BJ (cell line): ENCODE measurements at regions not wholly inside any gene's neighbourhood (a gene's known extent, or its start where the extent isn't known, plus 50 kb on each side); places are given as distances from the start of the nearest gene placed in this dataset.

Experiments used
- CTCF ChIA-PET: fragments of 350-600 bp; formaldehyde crosslinking; extraction: SDS; loops from one replicate; lab custom pipeline; 2021; ENCODE audit warnings: antibody characterized with exemption, inconsistent platforms; lab: Yijun Ruan, JAX
- POLR2A ChIA-PET: fragments of 300-600 bp; sonication (Branson Sonifier 250); formaldehyde crosslinking; extraction: SDS; loops from one replicate; lab custom pipeline; 2021; ENCODE audit warnings: antibody characterized with exemption; lab: Charles Lee
- DNase-seq: peaks from one replicate; pipeline ENCODE4 v3.0.0-alpha.2; 2011; ENCODE audit warnings: low read depth
- H3K27me3 ChIP-seq: 2 replicates; pipeline ENCODE4 v1.6.0; 2011; ENCODE audit warnings: low read length; ENCODE audit not compliant: control insufficient read depth, insufficient read depth
- H3K36me3 ChIP-seq: 2 replicates; pipeline ENCODE4 v1.5.1; 2011; ENCODE audit warnings: low read length; ENCODE audit not compliant: control insufficient read depth, insufficient read depth
- H3K4me3 ChIP-seq: 2 replicates; pipeline ENCODE4 v1.5.1; 2011; ENCODE audit warnings: low read depth, mild to moderate bottlenecking, control low read depth, low read length
- CTCF ChIP-seq: IDR thresholded peaks from 2 replicates; pipeline ENCODE4 v1.5.1; 2011; ENCODE audit warnings: low read depth, mild to moderate bottlenecking, control low read depth, inconsistent platforms, low read length, moderate library complexity; ENCODE audit not compliant: insufficient read depth

- ChIA-PET POLR2A (no interaction called here), CTCF (no interaction called here)
- H3K27me3 ChIP-seq: no peaks in the 10 kb centered on the region
- no peak overlapping the region for H3K4me3 ChIP-seq
- TF ChIP-seq CTCF: no peak
- no peaks in the 10 kb centered on the region for H3K36me3 ChIP-seq
- no peak for DNase-seq
Observed at GRCh38 chr10:125359401-125359800, 199.0 kb upstream of the CTBP2 start.

- no peaks in the 10 kb centered on the region for H3K36me3 ChIP-seq
- ChIA-PET POLR2A (no interaction called here), CTCF (no interaction called here)
- no peak for TF ChIP-seq CTCF
- no peak overlapping the region for H3K4me3 ChIP-seq
- no peak for DNase-seq
- no peaks in the 10 kb centered on the region; the same call in 1 of the 2 replicates for H3K27me3 ChIP-seq
Observed at GRCh38 chr10:125355657-125356056, 195.3 kb upstream of the CTBP2 start.

GRCh38 chr10:125350519-125350918 is 190.2 kb upstream of the CTBP2 start:
- ChIA-PET POLR2A (no interaction called here), CTCF (interaction anchor here (1.6 kb wide), 1 partner anchor 9 kb away, joined by 3 read pairs; no protein-coding TSS in a partner anchor)
- DNase-seq: no peak
- no peak for TF ChIP-seq CTCF
- Histone ChIP-seq H3K4me3 (no peak overlapping the region), H3K36me3 (no peaks in the 10 kb centered on the region), H3K27me3 (no peaks in the 10 kb centered on the region; the same call in 1 of the 2 replicates)

- Histone ChIP-seq H3K27me3 (no peaks in the 10 kb centered on the region; the same call in 1 of the 2 replicates), H3K36me3 (no peaks in the 10 kb centered on the region), H3K4me3 (no peak overlapping the region)
- POLR2A ChIA-PET: no interaction called here
- CTCF ChIA-PET: no interaction called here
- DNase-seq: no peak
- no peak for TF ChIP-seq CTCF
Observed at GRCh38 chr10:125348536-125348935, 188.2 kb upstream of the CTBP2 start.

GRCh38 chr10:125344573-125345171 is 184.3 kb upstream of the CTBP2 start:
- no peaks in the 10 kb centered on the region for H3K36me3 ChIP-seq
- DNase-seq: no peak
- TF ChIP-seq CTCF: no peak
- no peak overlapping the region for H3K4me3 ChIP-seq
- no peaks in the 10 kb centered on the region; the same call in 1 of the 2 replicates for H3K27me3 ChIP-seq
- ChIA-PET CTCF (interaction anchor here (1.5 to 4.2 kb wide), 3 partner anchors 11 to 297 kb away, joined by 3 to 15 read pairs (median 13); no protein-coding TSS in a partner anchor), POLR2A (no interaction called here)
